ENCODE measurements at regions not wholly inside any gene's neighbourhood (a gene's known extent, or its start where the extent isn't known, plus 50 kb on each side); places are given as distances from the start of the nearest gene placed in this dataset.

GRCh38 chr12:75932241-75932640 is 99.3 kb downstream of the PHLDA1 start:
- H3K4me3 ChIP-seq (ENCODE audit: low read depth in 1 of 2, low read length in 2 of 2) = no peak overlapping the region
- no peak overlapping the region for H3K9ac ChIP-seq (ENCODE audit: low read depth in 1 of 2, low read length in 2 of 2)
- peaks cover 7 to 12% of the 10 kb centered on the region in 2 donors for H3K4me1 ChIP-seq (ENCODE audit: control insufficient read depth in 1 of 2, insufficient read depth in 2 of 2, low read length in 2 of 2)
- no peaks in the 10 kb centered on the region for H3K36me3 ChIP-seq (ENCODE audit: control insufficient read depth in 1 of 2, insufficient read depth in 2 of 2, low read length in 2 of 2)
- no peaks in the 10 kb centered on the region for H3K9me3 ChIP-seq (ENCODE audit: control insufficient read depth in 1 of 2, low read length in 2 of 2)
- no peaks in the 10 kb centered on the region for H3K27me3 ChIP-seq (ENCODE audit: control insufficient read depth in 1 of 2, insufficient read depth in 2 of 2, low read length in 2 of 2)
- no peak overlapping the region for H3K27ac ChIP-seq (ENCODE audit: low read depth, low read length)

GRCh38 chr12:75923964-75924666 is 107.5 kb downstream of the PHLDA1 start:
- Histone ChIP-seq H3K27ac (ENCODE audit: low read depth, low read length) (no peak overlapping the region), H3K9ac (ENCODE audit: low read depth in 1 of 2, low read length in 2 of 2) (no peak overlapping the region), H3K36me3 (ENCODE audit: control insufficient read depth in 1 of 2, insufficient read depth in 2 of 2, low read length in 2 of 2) (no peaks in the 10 kb centered on the region), H3K4me3 (ENCODE audit: low read depth in 1 of 2, low read length in 2 of 2) (no peak overlapping the region), H3K9me3 (ENCODE audit: control insufficient read depth in 1 of 2, low read length in 2 of 2) (peaks cover 11 to 18% of the 10 kb centered on the region in 2 donors), H3K27me3 (ENCODE audit: control insufficient read depth in 1 of 2, insufficient read depth in 2 of 2, low read length in 2 of 2) (no peaks in the 10 kb centered on the region), H3K4me1 (ENCODE audit: control insufficient read depth in 1 of 2, insufficient read depth in 2 of 2, low read length in 2 of 2) (no peaks in the 10 kb centered on the region)

- H3K4me1 ChIP-seq (ENCODE audit: control insufficient read depth in 1 of 2, insufficient read depth in 2 of 2, low read length in 2 of 2) = no peaks in the 10 kb centered on the region
- H3K4me3 ChIP-seq (ENCODE audit: low read depth in 1 of 2, low read length in 2 of 2) = no peak overlapping the region
- no peak overlapping the region for H3K9ac ChIP-seq (ENCODE audit: low read depth in 1 of 2, low read length in 2 of 2)
- H3K36me3 ChIP-seq (ENCODE audit: control insufficient read depth in 1 of 2, insufficient read depth in 2 of 2, low read length in 2 of 2) = no peaks in the 10 kb centered on the region
- H3K27me3 ChIP-seq (ENCODE audit: control insufficient read depth in 1 of 2, insufficient read depth in 2 of 2, low read length in 2 of 2) = no peaks in the 10 kb centered on the region
- peaks cover 11 to 18% of the 10 kb centered on the region in 2 donors for H3K9me3 ChIP-seq (ENCODE audit: control insufficient read depth in 1 of 2, low read length in 2 of 2)
- H3K27ac ChIP-seq (ENCODE audit: low read depth, low read length) = no peak overlapping the region
Measured at GRCh38 chr12:75922944-75923642, 108.5 kb downstream of the PHLDA1 start.

GRCh38 chr12:75921622-75922289 is 109.8 kb downstream of the PHLDA1 start:
- Histone ChIP-seq H3K9me3 (ENCODE audit: control insufficient read depth in 1 of 2, low read length in 2 of 2) (peaks cover 11 to 18% of the 10 kb centered on the region in 2 donors), H3K27me3 (ENCODE audit: control insufficient read depth in 1 of 2, insufficient read depth in 2 of 2, low read length in 2 of 2) (no peaks in the 10 kb centered on the region), H3K36me3 (ENCODE audit: control insufficient read depth in 1 of 2, insufficient read depth in 2 of 2, low read length in 2 of 2) (no peaks in the 10 kb centered on the region), H3K4me3 (ENCODE audit: low read depth in 1 of 2, low read length in 2 of 2) (no peak overlapping the region), H3K4me1 (ENCODE audit: control insufficient read depth in 1 of 2, insufficient read depth in 2 of 2, low read length in 2 of 2) (no peaks in the 10 kb centered on the region), H3K27ac (ENCODE audit: low read depth, low read length) (no peak overlapping the region), H3K9ac (ENCODE audit: low read depth in 1 of 2, low read length in 2 of 2) (no peak overlapping the region)

GRCh38 chr12:75917715-75918114 is 113.9 kb downstream of the PHLDA1 start:
- Histone ChIP-seq H3K36me3 (ENCODE audit: control insufficient read depth in 1 of 2, insufficient read depth in 2 of 2, low read length in 2 of 2) (no peaks in the 10 kb centered on the region), H3K9ac (ENCODE audit: low read depth in 1 of 2, low read length in 2 of 2) (no peak overlapping the region), H3K27ac (ENCODE audit: low read depth, low read length) (no peak overlapping the region), H3K9me3 (ENCODE audit: control insufficient read depth in 1 of 2, low read length in 2 of 2) (no peaks in the 10 kb centered on the region), H3K4me1 (ENCODE audit: control insufficient read depth in 1 of 2, insufficient read depth in 2 of 2, low read length in 2 of 2) (peaks cover 0 to 3% of the 10 kb centered on the region in 2 donors), H3K27me3 (ENCODE audit: control insufficient read depth in 1 of 2, insufficient read depth in 2 of 2, low read length in 2 of 2) (no peaks in the 10 kb centered on the region), H3K4me3 (ENCODE audit: low read depth in 1 of 2, low read length in 2 of 2) (no peak overlapping the region)

- Histone ChIP-seq H3K9me3 (ENCODE audit: control insufficient read depth in 1 of 2, low read length in 2 of 2) (no peaks in the 10 kb centered on the region), H3K9ac (ENCODE audit: low read depth in 1 of 2, low read length in 2 of 2) (no peak overlapping the region), H3K4me3 (ENCODE audit: low read depth in 1 of 2, low read length in 2 of 2) (no peak overlapping the region), H3K4me1 (ENCODE audit: control insufficient read depth in 1 of 2, insufficient read depth in 2 of 2, low read length in 2 of 2) (peaks cover 0 to 3% of the 10 kb centered on the region in 2 donors), H3K27ac (ENCODE audit: low read depth, low read length) (no peak overlapping the region), H3K27me3 (ENCODE audit: control insufficient read depth in 1 of 2, insufficient read depth in 2 of 2, low read length in 2 of 2) (no peaks in the 10 kb centered on the region), H3K36me3 (ENCODE audit: control insufficient read depth in 1 of 2, insufficient read depth in 2 of 2, low read length in 2 of 2) (no peaks in the 10 kb centered on the region)
Measured at GRCh38 chr12:75917083-75917482, 114.5 kb downstream of the PHLDA1 start.

- Histone ChIP-seq H3K27me3 (ENCODE audit: control insufficient read depth in 1 of 2, insufficient read depth in 2 of 2, low read length in 2 of 2) (no peaks in the 10 kb centered on the region), H3K9ac (ENCODE audit: low read depth in 1 of 2, low read length in 2 of 2) (no peak overlapping the region), H3K4me1 (ENCODE audit: control insufficient read depth in 1 of 2, insufficient read depth in 2 of 2, low read length in 2 of 2) (peaks cover 3 to 4% of the 10 kb centered on the region in 2 donors), H3K27ac (ENCODE audit: low read depth, low read length) (no peak overlapping the region), H3K36me3 (ENCODE audit: control insufficient read depth in 1 of 2, insufficient read depth in 2 of 2, low read length in 2 of 2) (no peaks in the 10 kb centered on the region), H3K4me3 (ENCODE audit: low read depth in 1 of 2, low read length in 2 of 2) (no peak overlapping the region), H3K9me3 (ENCODE audit: control insufficient read depth in 1 of 2, low read length in 2 of 2) (no peaks in the 10 kb centered on the region)
Measured at GRCh38 chr12:75913502-75914351, 117.8 kb downstream of the PHLDA1 start.

- Histone ChIP-seq H3K36me3 (ENCODE audit: control insufficient read depth in 1 of 2, insufficient read depth in 2 of 2, low read length in 2 of 2) (no peaks in the 10 kb centered on the region), H3K27me3 (ENCODE audit: control insufficient read depth in 1 of 2, insufficient read depth in 2 of 2, low read length in 2 of 2) (no peaks in the 10 kb centered on the region), H3K9ac (ENCODE audit: low read depth in 1 of 2, low read length in 2 of 2) (no peak overlapping the region), H3K4me3 (ENCODE audit: low read depth in 1 of 2, low read length in 2 of 2) (no peak overlapping the region), H3K4me1 (ENCODE audit: control insufficient read depth in 1 of 2, insufficient read depth in 2 of 2, low read length in 2 of 2) (peaks cover 3 to 4% of the 10 kb centered on the region in 2 donors), H3K27ac (ENCODE audit: low read depth, low read length) (no peak overlapping the region), H3K9me3 (ENCODE audit: control insufficient read depth in 1 of 2, low read length in 2 of 2) (no peaks in the 10 kb centered on the region)
Measured at GRCh38 chr12:75909714-75910656, 121.6 kb downstream of the PHLDA1 start.

- no peak overlapping the region for H3K4me3 ChIP-seq (ENCODE audit: low read depth in 1 of 2, low read length in 2 of 2)
- no peak overlapping the region for H3K9ac ChIP-seq (ENCODE audit: low read depth in 1 of 2, low read length in 2 of 2)
- H3K4me1 ChIP-seq (ENCODE audit: control insufficient read depth in 1 of 2, insufficient read depth in 2 of 2, low read length in 2 of 2) = peaks cover 3 to 4% of the 10 kb centered on the region in 2 donors
- no peaks in the 10 kb centered on the region for H3K27me3 ChIP-seq (ENCODE audit: control insufficient read depth in 1 of 2, insufficient read depth in 2 of 2, low read length in 2 of 2)
- no peaks in the 10 kb centered on the region for H3K36me3 ChIP-seq (ENCODE audit: control insufficient read depth in 1 of 2, insufficient read depth in 2 of 2, low read length in 2 of 2)
- no peak overlapping the region for H3K27ac ChIP-seq (ENCODE audit: low read depth, low read length)
- H3K9me3 ChIP-seq (ENCODE audit: control insufficient read depth in 1 of 2, low read length in 2 of 2) = no peaks in the 10 kb centered on the region
Measured at GRCh38 chr12:75908961-75909605, 122.5 kb downstream of the PHLDA1 start.
